Liver (tissue), 8 donors: ENCODE measurements at regions not wholly inside any gene's neighbourhood (a gene's known extent, or its start where the extent isn't known, plus 50 kb on each side); places are given as distances from the start of the nearest gene placed in this dataset.

Experiments
- DNase-seq: peaks from one replicate; pipeline ENCODE4 v3.0.0-alpha.2; 2017; ENCODE audit warnings: low spot score
- H3K27ac ChIP-seq, 2 donors: one replicate each; pipeline ENCODE4 v1.7.0; 2013; ENCODE audit warnings: inconsistent platforms in 2 of 2, low read length in 2 of 2, control low read depth in 1 of 2, low read depth in 1 of 2, mild to moderate bottlenecking in 1 of 2
- H3K27me3 ChIP-seq, 4 donors: one replicate each; pipeline versions ENCODE4 v1.6.1 to v1.7.0; 2013; ENCODE audit warnings: low read length in 3 of 4, inconsistent platforms in 1 of 4, mild to moderate bottlenecking in 1 of 4, moderate library complexity in 1 of 4; ENCODE audit not compliant: control insufficient read depth in 4 of 4, insufficient read depth in 4 of 4
- H3K36me3 ChIP-seq, 4 donors: one replicate each; pipeline versions ENCODE4 v1.6.1 to v1.7.0; 2013; ENCODE audit warnings: low read length in 3 of 4, mild to moderate bottlenecking in 3 of 4, low read depth in 1 of 4, moderate library complexity in 1 of 4; ENCODE audit not compliant: control insufficient read depth in 4 of 4, insufficient read depth in 3 of 4
- H3K4me1 ChIP-seq, 4 donors: one replicate each; pipeline versions ENCODE4 v1.6.1 to v1.7.0; 2013; ENCODE audit warnings: low read length in 3 of 4, mild to moderate bottlenecking in 3 of 4, moderate library complexity in 1 of 4; ENCODE audit not compliant: control insufficient read depth in 4 of 4, insufficient read depth in 4 of 4
- H3K4me3 ChIP-seq, 3 donors: one replicate each; pipeline versions ENCODE4 v1.6.1 to v1.7.0; 2013; ENCODE audit warnings: low read length in 3 of 3, control low read depth in 1 of 3, low read depth in 1 of 3, mild to moderate bottlenecking in 1 of 3
- H3K9ac ChIP-seq, 2 donors: one replicate each; pipeline ENCODE4 v1.7.0; 2013; ENCODE audit warnings: low read length in 2 of 2, mild to moderate bottlenecking in 2 of 2, moderate library complexity in 2 of 2, control low read depth in 1 of 2, low read depth in 1 of 2
- H3K9me3 ChIP-seq, 4 donors: one replicate each; pipeline versions ENCODE4 v1.6.1 to v1.7.0; 2013; ENCODE audit warnings: low read length in 3 of 4; ENCODE audit not compliant: control insufficient read depth in 4 of 4
- EGR1 ChIP-seq, 2 donors: IDR thresholded peaks; 2 replicates each; pipeline ENCODE4 v1.6.1; 2016 to 2018; ENCODE audit warnings: antibody characterized with exemption in 2 of 2, low read depth in 2 of 2
- FOXA1 ChIP-seq: IDR thresholded peaks from 2 replicates; pipeline ENCODE4 v1.6.1; 2016; ENCODE audit warnings: antibody characterized with exemption
- GABPA ChIP-seq, 2 donors: IDR thresholded peaks in 1 of 2; conservative IDR thresholded peaks in 1 of 2; 2 replicates each; pipeline ENCODE4 v1.6.1; 2016; ENCODE audit warnings: antibody characterized with exemption in 2 of 2, mild to moderate bottlenecking in 1 of 2, moderate library complexity in 1 of 2
- HNF4A ChIP-seq, 2 donors: conservative IDR thresholded peaks; 2 replicates each; pipeline ENCODE4 v1.6.1; 2016; ENCODE audit warnings: antibody characterized with exemption in 2 of 2, mild to moderate bottlenecking in 2 of 2
- JUND ChIP-seq, 2 donors: IDR thresholded peaks; 2 replicates each; pipeline ENCODE4 v1.6.1; 2016; ENCODE audit warnings: antibody characterized with exemption in 2 of 2
- NR2F2 ChIP-seq: IDR thresholded peaks from 2 replicates; pipeline ENCODE4 v1.6.1; 2016; ENCODE audit warnings: antibody characterized with exemption
- TAF1 ChIP-seq: conservative IDR thresholded peaks from 2 replicates; pipeline ENCODE4 v1.6.1; 2016; ENCODE audit warnings: antibody characterized with exemption, mild to moderate bottlenecking
- whole genome bisulfite sequencing: extraction: QIAGEN DNeasy Blood & Tissue Kit; methylation state at CpG from one replicate; pipeline ENCODE4 v1.1.7; 2013; 5-methylcytosine and 5-hydroxymethylcytosine counted together
- TF ChIP-seq, protein P1 (sequence below): IDR thresholded peaks from 2 replicates; pipeline ENCODE4 v1.6.1; 2016; ENCODE audit warnings: antibody characterized with exemption
- TF ChIP-seq, protein P2 (sequence below): fragments of 150-350 bp; IDR thresholded peaks from 2 replicates; pipeline ENCODE4 v1.5.1; 2017; ENCODE audit warnings: improper control_type of control experiment, low read depth, low read length; ENCODE audit not compliant: missing input control
- TF ChIP-seq, protein P3 (sequence below): IDR thresholded peaks from 2 replicates; pipeline ENCODE4 v1.6.1; 2016; ENCODE audit warnings: antibody characterized with exemption
- donor health status: healthy.
- donor health status: healthy.
- donor health status: healthy.
- donor health status: healthy.
- donor health status: healthy.

DNA sequence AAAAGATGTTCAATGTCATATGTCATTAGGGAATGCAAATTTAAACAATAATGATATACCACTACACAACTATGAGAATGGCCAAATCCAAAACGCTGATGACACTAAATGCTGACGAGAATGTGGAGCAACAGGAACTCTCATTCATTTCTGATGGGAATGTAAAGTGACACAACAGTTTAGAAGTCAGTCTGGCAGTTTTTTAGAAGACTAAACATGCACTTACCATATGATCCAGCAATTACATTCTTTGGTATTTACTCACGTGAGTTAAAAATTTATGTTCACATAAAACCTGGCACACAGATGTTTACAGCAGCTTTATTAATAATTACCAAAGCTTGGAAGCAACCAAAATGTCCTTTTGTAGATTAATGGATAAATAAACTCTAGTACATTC, 110.4 kb upstream of the C1orf21 start:
- DNase-seq, result no peak
- no peaks in the 10 kb centered on the region for H3K36me3 ChIP-seq
- H3K9me3 ChIP-seq, result no peaks in the 10 kb centered on the region
- no peaks in the 10 kb centered on the region for H3K27me3 ChIP-seq
- no peak overlapping the region for H3K9ac ChIP-seq
- 79% methylated on average over 3 of the region's 3 CpGs for WGBS
- TF ChIP-seq, protein P1, sequence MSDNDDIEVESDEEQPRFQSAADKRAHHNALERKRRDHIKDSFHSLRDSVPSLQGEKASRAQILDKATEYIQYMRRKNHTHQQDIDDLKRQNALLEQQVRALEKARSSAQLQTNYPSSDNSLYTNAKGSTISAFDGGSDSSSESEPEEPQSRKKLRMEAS, result no peak
- TF ChIP-seq TAF1 (no peak), FOXA1 (no peak), JUND (IDR thresholded peaks at IDR 0.05) (no peak), EGR1 (IDR thresholded peaks at IDR 0.05; ENCODE audit: low read depth in 2 of 2) (no peak), GABPA (IDR thresholded peaks at IDR 0.05 in 1 of 2, conservative IDR thresholded peaks at IDR 0.05 in 1 of 2) (no peak)
- TF ChIP-seq, protein P2, sequence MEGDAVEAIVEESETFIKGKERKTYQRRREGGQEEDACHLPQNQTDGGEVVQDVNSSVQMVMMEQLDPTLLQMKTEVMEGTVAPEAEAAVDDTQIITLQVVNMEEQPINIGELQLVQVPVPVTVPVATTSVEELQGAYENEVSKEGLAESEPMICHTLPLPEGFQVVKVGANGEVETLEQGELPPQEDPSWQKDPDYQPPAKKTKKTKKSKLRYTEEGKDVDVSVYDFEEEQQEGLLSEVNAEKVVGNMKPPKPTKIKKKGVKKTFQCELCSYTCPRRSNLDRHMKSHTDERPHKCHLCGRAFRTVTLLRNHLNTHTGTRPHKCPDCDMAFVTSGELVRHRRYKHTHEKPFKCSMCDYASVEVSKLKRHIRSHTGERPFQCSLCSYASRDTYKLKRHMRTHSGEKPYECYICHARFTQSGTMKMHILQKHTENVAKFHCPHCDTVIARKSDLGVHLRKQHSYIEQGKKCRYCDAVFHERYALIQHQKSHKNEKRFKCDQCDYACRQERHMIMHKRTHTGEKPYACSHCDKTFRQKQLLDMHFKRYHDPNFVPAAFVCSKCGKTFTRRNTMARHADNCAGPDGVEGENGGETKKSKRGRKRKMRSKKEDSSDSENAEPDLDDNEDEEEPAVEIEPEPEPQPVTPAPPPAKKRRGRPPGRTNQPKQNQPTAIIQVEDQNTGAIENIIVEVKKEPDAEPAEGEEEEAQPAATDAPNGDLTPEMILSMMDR, result no peak
- TF ChIP-seq, protein P3, sequence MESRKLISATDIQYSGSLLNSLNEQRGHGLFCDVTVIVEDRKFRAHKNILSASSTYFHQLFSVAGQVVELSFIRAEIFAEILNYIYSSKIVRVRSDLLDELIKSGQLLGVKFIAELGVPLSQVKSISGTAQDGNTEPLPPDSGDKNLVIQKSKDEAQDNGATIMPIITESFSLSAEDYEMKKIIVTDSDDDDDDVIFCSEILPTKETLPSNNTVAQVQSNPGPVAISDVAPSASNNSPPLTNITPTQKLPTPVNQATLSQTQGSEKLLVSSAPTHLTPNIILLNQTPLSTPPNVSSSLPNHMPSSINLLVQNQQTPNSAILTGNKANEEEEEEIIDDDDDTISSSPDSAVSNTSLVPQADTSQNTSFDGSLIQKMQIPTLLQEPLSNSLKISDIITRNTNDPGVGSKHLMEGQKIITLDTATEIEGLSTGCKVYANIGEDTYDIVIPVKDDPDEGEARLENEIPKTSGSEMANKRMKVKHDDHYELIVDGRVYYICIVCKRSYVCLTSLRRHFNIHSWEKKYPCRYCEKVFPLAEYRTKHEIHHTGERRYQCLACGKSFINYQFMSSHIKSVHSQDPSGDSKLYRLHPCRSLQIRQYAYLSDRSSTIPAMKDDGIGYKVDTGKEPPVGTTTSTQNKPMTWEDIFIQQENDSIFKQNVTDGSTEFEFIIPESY, result no peak
- H3K4me1 ChIP-seq, result no peaks in the 10 kb centered on the region
- no peak overlapping the region for H3K27ac ChIP-seq
- no peak overlapping the region for H3K4me3 ChIP-seq

DNA sequence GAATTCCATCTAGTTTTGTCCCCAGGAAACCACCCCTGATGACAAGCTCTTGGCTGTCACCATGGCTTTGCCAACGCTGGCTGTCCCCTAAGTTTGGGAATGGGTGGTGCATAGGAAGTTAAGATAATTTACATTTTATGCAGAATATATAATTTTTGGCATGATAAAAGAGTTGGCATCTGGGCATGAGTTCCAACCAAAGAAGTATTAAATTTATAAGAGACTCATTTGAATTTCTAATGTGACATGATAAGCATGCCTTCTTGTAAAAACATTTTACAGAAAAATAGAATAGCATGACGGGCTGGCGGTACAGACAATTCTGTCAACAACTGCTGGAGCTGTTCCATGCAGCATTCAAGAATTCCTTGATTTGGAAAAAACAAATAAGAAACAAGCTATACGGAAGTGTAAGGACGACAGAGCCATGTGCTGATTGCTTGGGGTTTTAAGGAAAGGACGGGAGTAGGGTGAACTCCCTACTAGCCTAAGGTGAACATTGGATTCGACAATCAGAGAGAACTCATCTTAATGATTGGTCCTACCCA, 106.8 kb upstream of the C1orf21 start:
- no peak overlapping the region for H3K9ac ChIP-seq
- no peak overlapping the region for H3K4me3 ChIP-seq
- DNase-seq, result no peak
- no peaks in the 10 kb centered on the region for H3K36me3 ChIP-seq
- WGBS, result 86% methylated on average over 7 of the region's 7 CpGs
- H3K27me3 ChIP-seq, result no peaks in the 10 kb centered on the region
- H3K27ac ChIP-seq, result no peak overlapping the region
- H3K4me1 ChIP-seq, result no peaks in the 10 kb centered on the region
- H3K9me3 ChIP-seq, result no peaks in the 10 kb centered on the region
- TF ChIP-seq HNF4A (conservative IDR thresholded peaks at IDR 0.05) (no peak), NR2F2 (no peak)
- TF ChIP-seq, protein P2, result no peak
- TF ChIP-seq, protein P3, result no peak
